ENCODE measurements at regions not wholly inside any gene's neighbourhood (a gene's known extent, or its start where the extent isn't known, plus 50 kb on each side); places are given as distances from the start of the nearest gene placed in this dataset.

DNA sequence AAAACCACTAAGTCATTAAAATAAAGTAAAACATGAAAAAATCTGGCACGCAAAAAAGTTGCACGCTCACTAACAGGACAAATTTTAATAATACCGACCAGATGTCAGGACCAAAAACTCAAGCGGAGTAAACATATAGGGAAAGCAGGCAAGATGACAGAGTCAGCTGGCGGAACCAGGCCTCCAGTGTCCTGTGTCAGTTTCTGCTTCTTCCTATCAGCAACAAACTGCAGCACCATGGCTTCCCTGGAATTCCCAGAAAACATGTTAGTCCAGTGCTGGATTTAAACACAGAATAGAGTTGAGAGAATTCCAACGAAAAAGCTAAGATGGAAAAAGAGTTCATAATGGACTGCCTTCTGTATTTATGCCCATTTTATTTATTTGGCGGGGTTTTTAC, 169.1 kb upstream of the ARHGEF26 start:
- Histone ChIP-seq H3K27ac (ENCODE audit: low read depth, low read length) (no peak overlapping the region), H3K4me1 (ENCODE audit: control insufficient read depth, low read length) (no peaks in the 10 kb centered on the region), H3K79me2 (ENCODE audit: control insufficient read depth, low read length) (no peaks in the 10 kb centered on the region), H4K20me1 (ENCODE audit: control insufficient read depth, insufficient read depth, low read depth, low read length) (no peaks in the 10 kb centered on the region), H3K4me2 (ENCODE audit: low read length) (no peak overlapping the region), H3K9me2 (replicated peaks; ENCODE audit: control insufficient read depth, low read length) (no peaks in the 10 kb centered on the region), H3K36me3 (ENCODE audit: control insufficient read depth, low read length) (no peaks in the 10 kb centered on the region), H3K4me3 (ENCODE audit: low read length) (no peak overlapping the region), H3K9me3 (ENCODE audit: control insufficient read depth, insufficient read depth, low read length) (no peaks in the 10 kb centered on the region), H3K27me3 (ENCODE audit: control insufficient read depth, low read length) (no peaks in the 10 kb centered on the region; the same call in 1 of the 2 replicates), H3F3A (ENCODE audit: control insufficient read depth, insufficient read depth) (no peaks in the 10 kb centered on the region)
- no peak for TF ChIP-seq EZH2phosphoT487 (IDR thresholded peaks at IDR 0.05; ENCODE audit: borderline replicate concordance, low read length)
- no peak for TF ChIP-seq CTCF (IDR thresholded peaks at IDR 0.05; ENCODE audit: low read depth, low read length, poor library complexity, severe bottlenecking)

GRCh38 chr3:153956613-153957012, 164.6 kb upstream of the ARHGEF26 start:
- Histone ChIP-seq H3F3A (ENCODE audit: control insufficient read depth, insufficient read depth) (no peaks in the 10 kb centered on the region), H3K36me3 (ENCODE audit: control insufficient read depth, low read length) (no peaks in the 10 kb centered on the region), H3K79me2 (ENCODE audit: control insufficient read depth, low read length) (no peaks in the 10 kb centered on the region), H3K4me1 (ENCODE audit: control insufficient read depth, low read length) (no peaks in the 10 kb centered on the region), H3K4me3 (ENCODE audit: low read length) (no peak overlapping the region), H3K9me2 (replicated peaks; ENCODE audit: control insufficient read depth, low read length) (no peaks in the 10 kb centered on the region), H3K9me3 (ENCODE audit: control insufficient read depth, insufficient read depth, low read length) (no peaks in the 10 kb centered on the region), H3K27ac (ENCODE audit: low read depth, low read length) (no peak overlapping the region), H3K27me3 (ENCODE audit: control insufficient read depth, low read length) (peaks cover 4% of the 10 kb centered on the region; the same call in 1 of the 2 replicates), H3K4me2 (ENCODE audit: low read length) (no peak overlapping the region), H4K20me1 (ENCODE audit: control insufficient read depth, insufficient read depth, low read depth, low read length) (no peaks in the 10 kb centered on the region)
- TF ChIP-seq CTCF (IDR thresholded peaks at IDR 0.05; ENCODE audit: low read depth, low read length, poor library complexity, severe bottlenecking): no peak
- no peak for TF ChIP-seq EZH2phosphoT487 (IDR thresholded peaks at IDR 0.05; ENCODE audit: borderline replicate concordance, low read length)

DNA sequence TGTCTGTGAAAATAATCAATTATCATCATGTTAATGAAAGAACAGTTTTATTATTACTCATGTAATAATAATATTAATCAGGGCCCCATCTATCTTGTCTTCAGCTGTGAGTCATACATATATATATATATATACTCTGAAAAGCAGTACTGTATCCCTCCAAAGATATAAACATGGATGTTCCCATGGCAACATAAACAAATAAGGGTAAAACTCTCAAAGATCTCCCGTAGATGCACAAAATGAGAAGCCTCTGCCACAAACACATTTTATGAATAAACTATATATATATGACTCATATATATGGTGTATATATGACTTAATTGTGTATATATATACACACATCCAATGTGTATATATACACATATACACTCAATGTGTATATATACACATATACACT, 163.8 kb upstream of the ARHGEF26 start:
- TF ChIP-seq EZH2phosphoT487 (IDR thresholded peaks at IDR 0.05; ENCODE audit: borderline replicate concordance, low read length) (no peak), CTCF (IDR thresholded peaks at IDR 0.05; ENCODE audit: low read depth, low read length, poor library complexity, severe bottlenecking) (no peak)
- no peaks in the 10 kb centered on the region for H3K9me2 ChIP-seq (replicated peaks; ENCODE audit: control insufficient read depth, low read length)
- H3K4me3 ChIP-seq (ENCODE audit: low read length): no peak overlapping the region
- no peaks in the 10 kb centered on the region for H3K4me1 ChIP-seq (ENCODE audit: control insufficient read depth, low read length)
- no peaks in the 10 kb centered on the region for H3F3A ChIP-seq (ENCODE audit: control insufficient read depth, insufficient read depth)
- H4K20me1 ChIP-seq (ENCODE audit: control insufficient read depth, insufficient read depth, low read depth, low read length): no peaks in the 10 kb centered on the region
- H3K79me2 ChIP-seq (ENCODE audit: control insufficient read depth, low read length): no peaks in the 10 kb centered on the region
- no peak overlapping the region for H3K27ac ChIP-seq (ENCODE audit: low read depth, low read length)
- H3K27me3 ChIP-seq (ENCODE audit: control insufficient read depth, low read length): peaks cover 4% of the 10 kb centered on the region; the same call in 1 of the 2 replicates
- H3K36me3 ChIP-seq (ENCODE audit: control insufficient read depth, low read length): no peaks in the 10 kb centered on the region
- no peaks in the 10 kb centered on the region for H3K9me3 ChIP-seq (ENCODE audit: control insufficient read depth, insufficient read depth, low read length)
- H3K4me2 ChIP-seq (ENCODE audit: low read length): no peak overlapping the region
